Fibroblast of villous mesenchyme (primary cell): ENCODE measurements at regions not wholly inside any gene's neighbourhood (a gene's known extent, or its start where the extent isn't known, plus 50 kb on each side); places are given as distances from the start of the nearest gene placed in this dataset.

Experiments used
- DNase-seq: peaks from one replicate; pipeline ENCODE4 v3.0.0-alpha.2; 2010; ENCODE audit warnings: low read depth
- H3K4me3 ChIP-seq: 2 replicates; pipeline ENCODE4 v1.5.1; 2011; ENCODE audit warnings: low read depth, mild to moderate bottlenecking, low read length
- CTCF ChIP-seq: IDR thresholded peaks from 2 replicates; pipeline ENCODE4 v1.5.1; 2012; ENCODE audit warnings: low read depth, mild to moderate bottlenecking, low read length; ENCODE audit not compliant: insufficient read depth

GRCh38 chr1:30399026-30399425 is 324.4 kb downstream of the MATN1 start:
- no peak for DNase-seq
- H3K4me3 ChIP-seq: no peak overlapping the region
- no peak for TF ChIP-seq CTCF

GRCh38 chr1:30397576-30397975 is 325.8 kb downstream of the MATN1 start:
- DNase-seq: no peak
- no peak for TF ChIP-seq CTCF
- H3K4me3 ChIP-seq: no peak overlapping the region

GRCh38 chr1:30395631-30396030 is 327.8 kb downstream of the MATN1 start:
- TF ChIP-seq CTCF: no peak
- H3K4me3 ChIP-seq: no peak overlapping the region
- DNase-seq: no peak

- no peak for TF ChIP-seq CTCF
- H3K4me3 ChIP-seq: no peak overlapping the region
- DNase-seq: no peak
These were observed 335.0 kb downstream of the MATN1 start for GRCh38 chr1:30388386-30388785.

- TF ChIP-seq CTCF: no peak
- H3K4me3 ChIP-seq: no peak overlapping the region
- no peak for DNase-seq
These were observed 337.0 kb downstream of the MATN1 start for GRCh38 chr1:30386156-30386926.

GRCh38 chr1:30385246-30385995 is 338.0 kb downstream of the MATN1 start:
- no peak for DNase-seq
- H3K4me3 ChIP-seq: no peak overlapping the region
- TF ChIP-seq CTCF: no peak
